HepG2 (cell line): ENCODE measurements at regions not wholly inside any gene's neighbourhood (a gene's known extent, or its start where the extent isn't known, plus 50 kb on each side); places are given as distances from the start of the nearest gene placed in this dataset.

Experiments
- DPF2 ChIP-seq: sonication (generic); formaldehyde crosslinking; IDR thresholded peaks from 2 replicates; pipeline ENCODE4 v1.4.0; 2020; ENCODE audit warnings: mild to moderate bottlenecking, low read depth, missing genetic modification reagents, borderline replicate concordance
- GZF1 ChIP-seq: sonication (generic); formaldehyde crosslinking; IDR thresholded peaks from 2 replicates; pipeline ENCODE4 v1.5.1; 2020; ENCODE audit warnings: mild to moderate bottlenecking, missing genetic modification reagents
- HBP1 ChIP-seq: IDR thresholded peaks from 2 replicates; pipeline ENCODE4 v1.6.1; 2016; ENCODE audit warnings: low read depth, control low read depth
- HMGA1 ChIP-seq: sonication (generic); formaldehyde crosslinking; conservative IDR thresholded peaks from 2 replicates; pipeline ENCODE4 v1.4.0; 2020; ENCODE audit warnings: missing genetic modification reagents
- KIAA2018 ChIP-seq: sonication (generic); formaldehyde crosslinking; IDR thresholded peaks from 2 replicates; pipeline ENCODE4 v1.5.0; 2020; ENCODE audit warnings: mild to moderate bottlenecking, missing genetic modification reagents, borderline replicate concordance
- NPAS2 ChIP-seq: sonication (generic); formaldehyde crosslinking; IDR thresholded peaks from 2 replicates; pipeline ENCODE4 v1.8.0; 2022; ENCODE audit warnings: mild to moderate bottlenecking, missing genetic modification reagents, borderline replicate concordance
- ZNF17 ChIP-seq: sonication (generic); formaldehyde crosslinking; IDR thresholded peaks from 2 replicates; pipeline ENCODE4 v1.5.0; 2020; ENCODE audit warnings: mild to moderate bottlenecking, missing genetic modification reagents
- ZNF274 ChIP-seq: sonication (generic); formaldehyde crosslinking; IDR thresholded peaks from 2 replicates; pipeline ENCODE4 v1.5.1; 2020; ENCODE audit warnings: mild to moderate bottlenecking, missing genetic modification reagents
- TF ChIP-seq, protein P1 (sequence below): sonication (generic); formaldehyde crosslinking; IDR thresholded peaks from 2 replicates; pipeline ENCODE4 v1.8.1; 2022; ENCODE audit warnings: low read depth, mild to moderate bottlenecking, missing genetic modification reagents

- TF ChIP-seq, protein P1, sequence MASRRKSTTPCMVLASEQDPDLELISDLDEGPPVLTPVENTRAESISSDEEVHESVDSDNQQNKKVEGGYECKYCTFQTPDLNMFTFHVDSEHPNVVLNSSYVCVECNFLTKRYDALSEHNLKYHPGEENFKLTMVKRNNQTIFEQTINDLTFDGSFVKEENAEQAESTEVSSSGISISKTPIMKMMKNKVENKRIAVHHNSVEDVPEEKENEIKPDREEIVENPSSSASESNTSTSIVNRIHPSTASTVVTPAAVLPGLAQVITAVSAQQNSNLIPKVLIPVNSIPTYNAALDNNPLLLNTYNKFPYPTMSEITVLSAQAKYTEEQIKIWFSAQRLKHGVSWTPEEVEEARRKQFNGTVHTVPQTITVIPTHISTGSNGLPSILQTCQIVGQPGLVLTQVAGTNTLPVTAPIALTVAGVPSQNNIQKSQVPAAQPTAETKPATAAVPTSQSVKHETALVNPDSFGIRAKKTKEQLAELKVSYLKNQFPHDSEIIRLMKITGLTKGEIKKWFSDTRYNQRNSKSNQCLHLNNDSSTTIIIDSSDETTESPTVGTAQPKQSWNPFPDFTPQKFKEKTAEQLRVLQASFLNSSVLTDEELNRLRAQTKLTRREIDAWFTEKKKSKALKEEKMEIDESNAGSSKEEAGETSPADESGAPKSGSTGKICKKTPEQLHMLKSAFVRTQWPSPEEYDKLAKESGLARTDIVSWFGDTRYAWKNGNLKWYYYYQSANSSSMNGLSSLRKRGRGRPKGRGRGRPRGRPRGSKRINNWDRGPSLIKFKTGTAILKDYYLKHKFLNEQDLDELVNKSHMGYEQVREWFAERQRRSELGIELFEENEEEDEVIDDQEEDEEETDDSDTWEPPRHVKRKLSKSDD (CRISPR knock-in tag): no peak
- no peak for TF ChIP-seq ZNF274 (CRISPR knock-in tag)
- no peak for TF ChIP-seq KIAA2018 (CRISPR knock-in tag)
- TF ChIP-seq GZF1: no peak
- no peak for TF ChIP-seq NPAS2
- no peak for TF ChIP-seq DPF2
- no peak for TF ChIP-seq HMGA1 (CRISPR knock-in tag)
- no peak for TF ChIP-seq ZNF17 (CRISPR knock-in tag)
- no peak for TF ChIP-seq HBP1 (CRISPR knock-in tag)
Measured at GRCh38 chr2:191747170-191747530, 69.2 kb downstream of the NABP1 start (continued).
